GM12874 (cell line): ENCODE measurements at regions not wholly inside any gene's neighbourhood (a gene's known extent, or its start where the extent isn't known, plus 50 kb on each side); places are given as distances from the start of the nearest gene placed in this dataset.

Experiments
- CTCF ChIP-seq: IDR thresholded peaks from 2 replicates; pipeline ENCODE4 v1.5.1; 2011; ENCODE audit warnings: low read depth, mild to moderate bottlenecking, control low read depth, low read length, moderate library complexity; ENCODE audit not compliant: insufficient read depth

GRCh38 chr15:35596285-35596684, 50.3 kb upstream of the DPH6 start:
- no peak for TF ChIP-seq CTCF

- no peak for TF ChIP-seq CTCF
Observed at GRCh38 chr15:35602836-35603235, 56.9 kb upstream of the DPH6 start.

- no peak for TF ChIP-seq CTCF
Observed at GRCh38 chr15:35603301-35603700, 57.3 kb upstream of the DPH6 start.

- TF ChIP-seq CTCF = no peak
Observed at GRCh38 chr15:35603856-35604255, 57.9 kb upstream of the DPH6 start.

- no peak for TF ChIP-seq CTCF
Observed at GRCh38 chr15:35605764-35606449, 59.9 kb upstream of the DPH6 start.

GRCh38 chr15:35606450-35606779, 60.5 kb upstream of the DPH6 start:
- no peak for TF ChIP-seq CTCF

- no peak for TF ChIP-seq CTCF
Observed at GRCh38 chr15:35616498-35617271, 70.7 kb upstream of the DPH6 start.
